Nephron progenitor cell (in vitro differentiated cells): ENCODE measurements at regions not wholly inside any gene's neighbourhood (a gene's known extent, or its start where the extent isn't known, plus 50 kb on each side); places are given as distances from the start of the nearest gene placed in this dataset.
"Not testable (repeated sequence)": the region's sequence is repeated elsewhere in the genome, so short reads cannot be mapped to it uniquely, and the experiment has no call there.

ENCODE experiments used
- DNase-seq: peaks from one replicate; pipeline ENCODE4 v3.0.0; 2021
- H3K27ac Mint-ChIP-seq: 2 replicates; pipeline ENCODE4 v1.8.0; 2021; ENCODE audit warnings: mild to moderate bottlenecking, moderate library complexity, mixed read lengths
- H3K27me3 Mint-ChIP-seq: 2 replicates; pipeline ENCODE4 v1.8.0; 2021; ENCODE audit warnings: mild to moderate bottlenecking, low read depth, mixed read lengths; ENCODE audit not compliant: poor library complexity
- H3K36me3 Mint-ChIP-seq: 2 replicates; pipeline ENCODE4 v1.8.0; 2021; ENCODE audit warnings: low read depth, mixed read lengths
- H3K4me1 Mint-ChIP-seq: 2 replicates; pipeline ENCODE4 v1.8.0; 2021; ENCODE audit warnings: mixed read lengths
- H3K4me3 Mint-ChIP-seq: 2 replicates; pipeline ENCODE4 v1.8.0; 2021; ENCODE audit warnings: mild to moderate bottlenecking, moderate library complexity, mixed read lengths
- H3K9me3 Mint-ChIP-seq: 2 replicates; pipeline ENCODE4 v1.8.0; 2021; ENCODE audit warnings: mild to moderate bottlenecking, moderate library complexity, mixed read lengths
- TF ChIP-seq, protein P1 (sequence below): fragments of 200-600 bp; sonication (generic); IDR thresholded peaks from 2 replicates; pipeline ENCODE4 v1.5.0; 2021; ENCODE audit warnings: antibody characterized with exemption

DNA sequence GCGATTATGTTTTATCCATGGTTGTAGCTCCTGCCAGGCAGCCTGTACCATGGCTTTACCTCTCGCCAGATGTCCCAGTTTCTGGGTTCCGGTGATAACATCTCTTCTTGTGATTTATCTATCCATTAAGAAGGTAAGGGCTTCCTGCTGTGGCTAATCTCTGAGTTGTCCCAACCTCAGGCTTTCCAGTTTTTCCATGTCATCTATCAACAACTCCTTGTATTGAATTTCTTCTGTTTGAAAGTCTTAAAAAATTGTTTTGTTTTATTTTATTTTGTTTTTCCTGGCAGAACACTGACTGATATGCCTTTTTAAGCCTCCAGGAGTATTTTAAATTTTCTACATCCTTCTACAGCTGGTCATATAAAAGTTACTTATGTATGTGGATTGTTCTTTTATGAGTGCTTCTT is 241.9 kb downstream of the ANTXR2 start:
- no peaks in the 10 kb centered on the region for H3K36me3 Mint-ChIP-seq
- H3K4me3 Mint-ChIP-seq: no peak overlapping the region
- H3K9me3 Mint-ChIP-seq: no peaks in the 10 kb centered on the region
- H3K27ac Mint-ChIP-seq: no peak overlapping the region
- TF ChIP-seq, protein P1, sequence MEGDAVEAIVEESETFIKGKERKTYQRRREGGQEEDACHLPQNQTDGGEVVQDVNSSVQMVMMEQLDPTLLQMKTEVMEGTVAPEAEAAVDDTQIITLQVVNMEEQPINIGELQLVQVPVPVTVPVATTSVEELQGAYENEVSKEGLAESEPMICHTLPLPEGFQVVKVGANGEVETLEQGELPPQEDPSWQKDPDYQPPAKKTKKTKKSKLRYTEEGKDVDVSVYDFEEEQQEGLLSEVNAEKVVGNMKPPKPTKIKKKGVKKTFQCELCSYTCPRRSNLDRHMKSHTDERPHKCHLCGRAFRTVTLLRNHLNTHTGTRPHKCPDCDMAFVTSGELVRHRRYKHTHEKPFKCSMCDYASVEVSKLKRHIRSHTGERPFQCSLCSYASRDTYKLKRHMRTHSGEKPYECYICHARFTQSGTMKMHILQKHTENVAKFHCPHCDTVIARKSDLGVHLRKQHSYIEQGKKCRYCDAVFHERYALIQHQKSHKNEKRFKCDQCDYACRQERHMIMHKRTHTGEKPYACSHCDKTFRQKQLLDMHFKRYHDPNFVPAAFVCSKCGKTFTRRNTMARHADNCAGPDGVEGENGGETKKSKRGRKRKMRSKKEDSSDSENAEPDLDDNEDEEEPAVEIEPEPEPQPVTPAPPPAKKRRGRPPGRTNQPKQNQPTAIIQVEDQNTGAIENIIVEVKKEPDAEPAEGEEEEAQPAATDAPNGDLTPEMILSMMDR: no peak
- no peaks in the 10 kb centered on the region for H3K4me1 Mint-ChIP-seq
- H3K27me3 Mint-ChIP-seq: no peaks in the 10 kb centered on the region
- no peak for DNase-seq

GRCh38 chr4:79827283-79827682 is 245.7 kb downstream of the ANTXR2 start:
- DNase-seq: no peak
- no peaks in the 10 kb centered on the region for H3K36me3 Mint-ChIP-seq

GRCh38 chr4:79823148-79823763 is 249.8 kb downstream of the ANTXR2 start:
- TF ChIP-seq, protein P1: no peak
- no peak for DNase-seq
- Mint-ChIP-seq H3K27me3 (no peaks in the 10 kb centered on the region), H3K27ac (no peak overlapping the region), H3K4me1 (no peaks in the 10 kb centered on the region), H3K4me3 (no peak overlapping the region), H3K9me3 (no peaks in the 10 kb centered on the region), H3K36me3 (no peaks in the 10 kb centered on the region)

More at GRCh38 chr4:79827283-79827682, 245.7 kb downstream of the ANTXR2 start:
- TF ChIP-seq, protein P1: no peak
- Mint-ChIP-seq H3K27me3 (no peaks in the 10 kb centered on the region), H3K9me3 (no peaks in the 10 kb centered on the region), H3K27ac (no peak overlapping the region), H3K4me1 (no peaks in the 10 kb centered on the region), H3K4me3 (no peak overlapping the region)

- H3K9me3 Mint-ChIP-seq: peaks cover 9% of the 10 kb centered on the region
- H3K27me3 Mint-ChIP-seq: no peaks in the 10 kb centered on the region
- no peak for DNase-seq
- no peak overlapping the region for H3K27ac Mint-ChIP-seq
- TF ChIP-seq, protein P1: no peak
- H3K4me1 Mint-ChIP-seq: no peaks in the 10 kb centered on the region
- no peaks in the 10 kb centered on the region for H3K36me3 Mint-ChIP-seq
- no peak overlapping the region for H3K4me3 Mint-ChIP-seq
Observed at GRCh38 chr4:79820427-79820826, 252.6 kb downstream of the ANTXR2 start.

DNA sequence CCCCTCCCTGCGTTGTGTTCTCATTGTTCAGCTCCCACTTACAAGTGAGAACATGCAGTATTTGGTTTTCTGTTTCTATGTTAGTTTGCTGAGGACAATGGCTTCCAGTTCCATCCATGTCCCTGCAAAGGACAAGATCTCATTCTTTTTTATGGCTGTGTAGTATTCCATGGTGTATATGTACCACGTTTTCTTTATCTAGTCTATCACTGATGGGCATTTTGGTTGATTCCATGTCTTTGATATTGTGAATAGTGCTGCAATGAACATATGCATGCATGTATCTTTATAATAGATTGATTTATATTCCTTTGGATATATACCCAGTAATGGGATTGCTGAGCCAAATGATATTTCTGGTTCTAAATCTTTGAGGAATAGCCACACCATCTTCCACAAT is 265.1 kb downstream of the ANTXR2 start:
- H3K9me3 Mint-ChIP-seq: peaks cover 14% of the 10 kb centered on the region
- not testable (repeated sequence) for H3K4me1 Mint-ChIP-seq, H3K36me3 Mint-ChIP-seq, H3K27me3 Mint-ChIP-seq, DNase-seq, H3K27ac Mint-ChIP-seq, H3K4me3 Mint-ChIP-seq

DNA sequence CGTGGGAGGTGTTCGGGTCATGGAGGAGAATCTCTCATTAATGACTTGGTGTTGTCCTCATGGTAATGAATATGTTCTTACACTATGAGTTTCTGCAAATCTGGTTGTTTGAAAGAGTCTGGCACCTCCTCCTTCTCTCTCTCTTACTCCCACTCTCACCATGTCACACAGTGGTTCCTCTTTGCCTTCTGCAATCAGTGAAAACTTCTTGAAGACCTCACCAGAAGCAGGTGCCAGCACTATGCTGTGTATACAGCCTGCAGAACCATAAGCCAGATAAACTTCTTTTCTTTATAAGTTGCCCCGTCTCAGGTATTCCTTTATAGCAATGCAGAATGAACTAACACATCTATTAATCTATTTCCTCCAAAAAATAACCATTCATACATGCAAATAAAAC is 275.0 kb downstream of the ANTXR2 start:
- H3K4me3 Mint-ChIP-seq: no peak overlapping the region
- TF ChIP-seq, protein P1: no peak
- DNase-seq: no peak
- no peak overlapping the region for H3K27ac Mint-ChIP-seq
- no peaks in the 10 kb centered on the region for H3K36me3 Mint-ChIP-seq
- peaks cover 3% of the 10 kb centered on the region for H3K27me3 Mint-ChIP-seq
- H3K9me3 Mint-ChIP-seq: peaks cover 10% of the 10 kb centered on the region
- H3K4me1 Mint-ChIP-seq: no peaks in the 10 kb centered on the region
